Coronary artery (tissue), 2 donors: ENCODE measurements at regions not wholly inside any gene's neighbourhood (a gene's known extent, or its start where the extent isn't known, plus 50 kb on each side); places are given as distances from the start of the nearest gene placed in this dataset.

Experiments used
- DNase-seq: peaks from one replicate; pipeline ENCODE4 v3.0.0-alpha.2; 2017; ENCODE audit warnings: low spot score
- H3K27ac ChIP-seq, 2 donors: fragments of 200-600 bp; sonication (generic); one replicate each; pipeline ENCODE4 v1.5.1; 2016 to 2019
- H3K4me3 ChIP-seq: fragments of 200-600 bp; sonication (generic); 2 replicates; pipeline ENCODE4 v1.5.1; 2016; ENCODE audit warnings: mild to moderate bottlenecking, moderate library complexity
- CTCF ChIP-seq: fragments of 200-600 bp; sonication (generic); IDR thresholded peaks from one replicate; pipeline ENCODE4 v1.5.1; 2019; ENCODE audit warnings: antibody characterized with exemption

GRCh38 chr9:73839471-73839870 is 657.7 kb upstream of the RORB start:
- no peak for TF ChIP-seq CTCF
- Histone ChIP-seq H3K4me3 (no peak overlapping the region), H3K27ac (no peak overlapping the region)
- DNase-seq = no peak

DNA sequence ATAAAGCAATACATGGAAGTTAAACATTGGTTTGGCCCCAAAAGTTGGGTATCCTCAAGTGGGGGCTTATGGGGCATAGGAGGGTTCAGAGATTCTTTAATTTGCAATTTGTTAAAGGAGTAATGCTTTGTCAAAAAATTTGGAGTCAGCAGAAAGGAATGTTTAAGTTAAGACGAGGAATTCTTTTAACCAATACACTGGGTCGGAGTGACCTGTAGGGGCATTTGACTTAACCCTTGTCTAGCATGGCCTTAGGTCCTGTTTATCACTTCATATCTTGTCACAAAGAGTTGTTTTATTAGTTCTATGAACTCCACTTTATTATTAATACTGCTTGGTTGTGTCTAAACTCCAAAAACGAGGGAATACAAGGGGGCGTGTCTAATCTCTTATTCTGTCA is 656.1 kb upstream of the RORB start:
- TF ChIP-seq CTCF = no peak
- Histone ChIP-seq H3K27ac (no peak overlapping the region), H3K4me3 (no peak overlapping the region)
- no peak for DNase-seq

GRCh38 chr9:73844135-73844534 is 653.0 kb upstream of the RORB start:
- Histone ChIP-seq H3K4me3 (no peak overlapping the region), H3K27ac (no peak overlapping the region)
- no peak for TF ChIP-seq CTCF
- no peak for DNase-seq

GRCh38 chr9:73845539-73845938 is 651.6 kb upstream of the RORB start:
- no peak for DNase-seq
- Histone ChIP-seq H3K27ac (no peak overlapping the region), H3K4me3 (no peak overlapping the region)
- TF ChIP-seq CTCF = no peak

DNA sequence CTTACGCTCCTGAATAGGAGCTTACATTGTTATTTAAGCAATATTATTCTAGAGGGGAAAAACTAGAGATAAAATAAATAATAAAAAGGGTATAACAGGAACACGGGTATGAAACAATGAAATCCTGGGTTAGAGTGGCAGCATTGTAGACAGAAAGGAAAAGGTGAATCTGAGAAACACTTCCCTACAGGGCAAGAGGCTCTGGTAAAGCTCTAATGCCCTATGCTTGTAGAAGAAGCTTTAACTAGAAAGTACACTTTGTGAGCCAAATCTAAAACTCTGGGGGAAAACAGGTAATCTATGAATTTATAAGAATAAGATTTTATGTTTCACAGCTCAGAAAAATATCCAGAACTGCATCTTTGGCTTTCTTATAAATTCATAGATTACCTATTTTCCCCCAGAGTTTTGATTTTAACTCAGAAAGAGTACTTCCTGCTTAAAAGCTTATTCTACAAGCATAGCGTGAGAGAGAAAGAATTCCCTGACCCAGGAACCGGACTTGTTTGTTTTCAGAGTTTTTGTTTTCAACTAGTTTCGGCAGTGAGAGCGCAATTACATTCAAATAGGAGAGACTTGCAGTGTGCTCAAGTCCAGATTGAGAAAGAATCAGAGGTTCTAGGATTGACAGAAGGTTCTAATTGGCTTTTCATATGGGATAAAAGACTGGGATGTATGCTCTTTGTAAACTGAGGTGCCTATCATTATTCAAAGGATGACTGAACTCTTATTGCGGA is 651.0 kb upstream of the RORB start:
- no peak for TF ChIP-seq CTCF
- Histone ChIP-seq H3K4me3 (no peak overlapping the region), H3K27ac (no peak overlapping the region)
- no peak for DNase-seq

DNA sequence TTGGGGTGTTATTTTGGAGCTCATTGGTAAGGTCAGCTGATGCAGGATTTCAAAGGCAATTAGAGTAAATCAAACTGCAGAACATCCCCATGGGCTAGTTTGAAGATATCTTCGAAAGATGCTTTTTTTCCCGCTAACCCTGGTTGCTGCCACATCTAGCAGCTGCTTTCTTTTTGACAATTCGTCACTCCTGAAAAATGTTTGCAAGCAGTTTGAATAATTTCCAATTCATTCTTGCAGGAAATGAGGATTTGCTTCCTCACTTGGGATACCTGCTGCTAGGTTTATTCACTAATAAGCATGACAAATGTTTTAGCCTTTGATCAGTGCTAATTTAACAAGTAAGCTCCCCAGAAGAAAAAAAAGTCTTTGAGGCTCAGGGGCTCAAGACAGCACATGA is 649.6 kb upstream of the RORB start:
- no peak overlapping the region for H3K4me3 ChIP-seq
- no peak overlapping the region for H3K27ac ChIP-seq
- no peak for DNase-seq
- TF ChIP-seq CTCF = no peak

- DNase-seq = no peak
- H3K27ac ChIP-seq = no peak overlapping the region
- no peak overlapping the region for H3K4me3 ChIP-seq
- TF ChIP-seq CTCF = no peak
These were observed 643.6 kb upstream of the RORB start for GRCh38 chr9:73853549-73853948.
